ENCODE measurements at regions not wholly inside any gene's neighbourhood (a gene's known extent, or its start where the extent isn't known, plus 50 kb on each side); places are given as distances from the start of the nearest gene placed in this dataset.
"Not testable (repeated sequence)": the region's sequence is repeated elsewhere in the genome, so short reads cannot be mapped to it uniquely, and the experiment has no call there.

GRCh38 chr5:97489010-97489840 lies 306.2 kb upstream of the RIOK2 start:
- no peak for DNase-seq

GRCh38 chr5:97494465-97494864 lies 311.4 kb upstream of the RIOK2 start:
- no peak for DNase-seq

GRCh38 chr5:97495301-97495700 lies 312.3 kb upstream of the RIOK2 start:
- no peak for DNase-seq

- DNase-seq = no peak
These were observed 313.0 kb upstream of the RIOK2 start for GRCh38 chr5:97496037-97496436.

- no peak for DNase-seq
These were observed 315.6 kb upstream of the RIOK2 start for GRCh38 chr5:97498657-97499056.

- no peak for DNase-seq
These were observed 316.6 kb upstream of the RIOK2 start for GRCh38 chr5:97499605-97500004.

- DNase-seq = no peak
These were observed 318.4 kb upstream of the RIOK2 start for GRCh38 chr5:97501286-97501964.

- no peak for DNase-seq
These were observed 318.9 kb upstream of the RIOK2 start for GRCh38 chr5:97501965-97502305.

- no peak for DNase-seq
These were observed 325.8 kb upstream of the RIOK2 start for GRCh38 chr5:97508864-97509263.

GRCh38 chr5:97519565-97519964 lies 336.5 kb upstream of the RIOK2 start:
- DNase-seq = not testable (repeated sequence)

- DNase-seq = not testable (repeated sequence)
These were observed 340.3 kb upstream of the RIOK2 start for GRCh38 chr5:97523336-97523735.

- no peak for DNase-seq
These were observed 342.7 kb upstream of the RIOK2 start for GRCh38 chr5:97525780-97526179.

GRCh38 chr5:97528941-97529340 lies 345.9 kb upstream of the RIOK2 start:
- no peak for DNase-seq

GRCh38 chr5:97529354-97529985 lies 346.4 kb upstream of the RIOK2 start:
- DNase-seq = no peak

GRCh38 chr5:97531549-97531948 lies 348.5 kb upstream of the RIOK2 start:
- DNase-seq = no peak

GRCh38 chr5:97534166-97534565 lies 351.1 kb upstream of the RIOK2 start:
- DNase-seq = no peak

GRCh38 chr5:97536683-97537082 lies 353.6 kb upstream of the RIOK2 start:
- no peak for DNase-seq

- no peak for DNase-seq
These were observed 355.9 kb upstream of the RIOK2 start for GRCh38 chr5:97538912-97539311.

GRCh38 chr5:97541864-97542263 lies 358.8 kb upstream of the RIOK2 start:
- no peak for DNase-seq

- no peak for DNase-seq
These were observed 359.4 kb upstream of the RIOK2 start for GRCh38 chr5:97542469-97542868.

- no peak for DNase-seq
These were observed 360.1 kb upstream of the RIOK2 start for GRCh38 chr5:97543166-97543565.

GRCh38 chr5:97544240-97544639 lies 361.2 kb upstream of the RIOK2 start:
- no peak for DNase-seq

- no peak for DNase-seq
These were observed 361.6 kb upstream of the RIOK2 start for GRCh38 chr5:97544678-97545077.

- no peak for DNase-seq
These were observed 362.4 kb upstream of the RIOK2 start for GRCh38 chr5:97545446-97545845.
